Endothelial cell of hepatic sinusoid (primary cell): ENCODE measurements at regions not wholly inside any gene's neighbourhood (a gene's known extent, or its start where the extent isn't known, plus 50 kb on each side); places are given as distances from the start of the nearest gene placed in this dataset.
"Not testable (repeated sequence)": the region's sequence is repeated elsewhere in the genome, so short reads cannot be mapped to it uniquely, and the experiment has no call there.

Experiments used
- in situ Hi-C: cut with HindIII; loops from 2 replicates; pipeline ENCODE4 v1.10.0; 2017; ENCODE audit warnings: low sequenced_read_pairs

- in situ Hi-C loops, result no loop called here
These were observed 1616.4 kb downstream of the CDH8 start for GRCh38 chr16:60419859-60420258.

GRCh38 chr16:60414613-60415012 lies 1621.6 kb downstream of the CDH8 start:
- in situ Hi-C loops, result no loop called here

GRCh38 chr16:60413969-60414368 lies 1622.3 kb downstream of the CDH8 start:
- in situ Hi-C loops, result no loop called here

GRCh38 chr16:60407606-60408005 lies 1628.6 kb downstream of the CDH8 start:
- in situ Hi-C loops, result no loop called here

- in situ Hi-C loops, result no loop called here
These were observed 1629.2 kb downstream of the CDH8 start for GRCh38 chr16:60407034-60407433.

GRCh38 chr16:60405286-60405685 lies 1631.0 kb downstream of the CDH8 start:
- in situ Hi-C loops, result no loop called here

GRCh38 chr16:60404401-60404800 lies 1631.8 kb downstream of the CDH8 start:
- in situ Hi-C loops, result no loop called here

- in situ Hi-C loops, result not testable (repeated sequence)
These were observed 1633.3 kb downstream of the CDH8 start for GRCh38 chr16:60402941-60403340.

- in situ Hi-C loops, result no loop called here
These were observed 1643.9 kb downstream of the CDH8 start for GRCh38 chr16:60392380-60392779.

GRCh38 chr16:60371591-60371990 lies 1637.5 kb upstream of the GOT2 start:
- in situ Hi-C loops, result no loop called here

GRCh38 chr16:60367739-60368138 lies 1633.6 kb upstream of the GOT2 start:
- in situ Hi-C loops, result no loop called here

GRCh38 chr16:60363566-60363965 lies 1629.5 kb upstream of the GOT2 start:
- in situ Hi-C loops, result no loop called here

- in situ Hi-C loops, result not testable (repeated sequence)
These were observed 1625.8 kb upstream of the GOT2 start for GRCh38 chr16:60359866-60360265.

GRCh38 chr16:60359412-60359811 lies 1625.3 kb upstream of the GOT2 start:
- in situ Hi-C loops, result not testable (repeated sequence)

GRCh38 chr16:60357876-60358522 lies 1623.9 kb upstream of the GOT2 start:
- in situ Hi-C loops, result not testable (repeated sequence)

- in situ Hi-C loops, result no loop called here
These were observed 1612.1 kb upstream of the GOT2 start for GRCh38 chr16:60346256-60346655.

GRCh38 chr16:60337671-60338070 lies 1603.6 kb upstream of the GOT2 start:
- in situ Hi-C loops, result no loop called here

GRCh38 chr16:60331168-60331567 lies 1597.1 kb upstream of the GOT2 start:
- in situ Hi-C loops, result no loop called here

- in situ Hi-C loops, result no loop called here
These were observed 1595.0 kb upstream of the GOT2 start for GRCh38 chr16:60329108-60329507.

- in situ Hi-C loops, result no loop called here
These were observed 1594.0 kb upstream of the GOT2 start for GRCh38 chr16:60328152-60328551.

GRCh38 chr16:60318486-60318885 lies 1584.4 kb upstream of the GOT2 start:
- in situ Hi-C loops, result no loop called here

- in situ Hi-C loops, result no loop called here
These were observed 1576.8 kb upstream of the GOT2 start for GRCh38 chr16:60310846-60311445.

GRCh38 chr16:60304720-60305119 lies 1570.6 kb upstream of the GOT2 start:
- in situ Hi-C loops, result no loop called here
